ENCODE measurements at regions not wholly inside any gene's neighbourhood (a gene's known extent, or its start where the extent isn't known, plus 50 kb on each side); places are given as distances from the start of the nearest gene placed in this dataset.

DNA sequence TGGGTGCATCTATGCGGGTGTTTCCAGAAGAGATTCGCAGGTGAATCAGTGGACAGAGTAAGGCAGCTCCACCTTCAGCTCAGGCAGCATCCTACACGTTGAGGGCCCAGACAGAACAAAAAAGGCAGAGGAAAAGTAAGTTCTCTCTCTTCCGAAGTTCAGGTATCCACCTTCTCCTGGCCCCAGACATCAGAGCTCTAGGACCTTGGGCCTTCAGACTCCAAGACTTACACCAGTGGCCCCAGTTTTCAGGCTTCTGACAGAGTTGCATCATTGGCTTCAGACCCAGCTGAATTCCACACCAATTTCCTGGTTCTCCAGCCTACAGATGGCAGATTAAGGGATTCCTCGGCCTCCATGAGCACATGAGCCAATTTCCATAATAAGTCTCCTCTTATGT, 102.2 kb upstream of the GPR26 start:
- no peak for TF ChIP-seq FOXK2 (IDR thresholded peaks at IDR 0.05)
- TF ChIP-seq ZNF384 (IDR thresholded peaks at IDR 0.05): no peak
- TF ChIP-seq BHLHE40 (IDR thresholded peaks at IDR 0.05; ENCODE audit: borderline replicate concordance): no peak
- TF ChIP-seq ELF4 (IDR thresholded peaks at IDR 0.05): no peak
- no peak for TF ChIP-seq FOXA1 (IDR thresholded peaks at IDR 0.05)
- no peak for TF ChIP-seq ARNT (IDR thresholded peaks at IDR 0.05)
- no peak for TF ChIP-seq TARDBP (IDR thresholded peaks at IDR 0.05)
- TF ChIP-seq NFRKB (IDR thresholded peaks at IDR 0.05): no peak
- TF ChIP-seq LEF1 (IDR thresholded peaks at IDR 0.05; ENCODE audit: borderline replicate concordance): no peak
- ChIA-PET CTCF (interaction anchor here (0.6 kb wide), 1 partner anchor 364 kb away, joined by 3 read pairs; no protein-coding TSS in a partner anchor), POLR2A (no interaction called here)
- DNase-seq (ENCODE audit: extremely low spot score): no peak

DNA sequence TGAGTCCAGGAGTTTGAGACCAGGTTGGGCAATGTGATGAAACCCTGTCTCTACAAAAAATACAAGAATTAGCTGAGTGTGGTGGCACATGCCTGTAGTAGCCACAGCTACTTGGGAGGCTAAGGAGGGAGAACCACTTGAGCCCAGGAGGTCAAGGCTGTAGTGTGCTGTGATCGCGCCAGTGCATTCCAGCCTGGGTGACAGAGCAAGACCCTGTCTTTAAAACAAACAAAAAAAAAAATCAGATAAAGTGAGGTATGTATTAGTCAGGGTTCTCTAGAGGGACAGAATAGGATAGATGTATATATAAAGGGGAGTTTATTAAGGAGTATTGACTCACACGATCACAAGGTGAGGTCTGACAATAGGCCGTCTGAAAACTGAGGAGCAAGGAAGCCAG, 101.5 kb upstream of the GPR26 start:
- DNase-seq (ENCODE audit: extremely low spot score): no peak
- TF ChIP-seq ELF4 (IDR thresholded peaks at IDR 0.05): no peak
- TF ChIP-seq HDGF (IDR thresholded peaks at IDR 0.05; ENCODE audit: borderline replicate concordance): no peak
- no peak for TF ChIP-seq SP1 (IDR thresholded peaks at IDR 0.05)
- TF ChIP-seq L3MBTL2 (conservative IDR thresholded peaks at IDR 0.05): no peak
- TF ChIP-seq LEF1 (IDR thresholded peaks at IDR 0.05; ENCODE audit: borderline replicate concordance): no peak
- TF ChIP-seq FOXK2 (IDR thresholded peaks at IDR 0.05): no peak
- TF ChIP-seq BHLHE40 (IDR thresholded peaks at IDR 0.05; ENCODE audit: borderline replicate concordance): no peak
- no peak for TF ChIP-seq NFRKB (IDR thresholded peaks at IDR 0.05)
- TF ChIP-seq SUZ12 (IDR thresholded peaks at IDR 0.05): no peak
- TF ChIP-seq, protein P1, sequence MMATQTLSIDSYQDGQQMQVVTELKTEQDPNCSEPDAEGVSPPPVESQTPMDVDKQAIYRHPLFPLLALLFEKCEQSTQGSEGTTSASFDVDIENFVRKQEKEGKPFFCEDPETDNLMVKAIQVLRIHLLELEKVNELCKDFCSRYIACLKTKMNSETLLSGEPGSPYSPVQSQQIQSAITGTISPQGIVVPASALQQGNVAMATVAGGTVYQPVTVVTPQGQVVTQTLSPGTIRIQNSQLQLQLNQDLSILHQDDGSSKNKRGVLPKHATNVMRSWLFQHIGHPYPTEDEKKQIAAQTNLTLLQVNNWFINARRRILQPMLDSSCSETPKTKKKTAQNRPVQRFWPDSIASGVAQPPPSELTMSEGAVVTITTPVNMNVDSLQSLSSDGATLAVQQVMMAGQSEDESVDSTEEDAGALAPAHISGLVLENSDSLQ (IDR thresholded peaks at IDR 0.05): no peak
- TF ChIP-seq FOXM1 (IDR thresholded peaks at IDR 0.05; ENCODE audit: borderline replicate concordance): no peak
- TF ChIP-seq ZNF384 (IDR thresholded peaks at IDR 0.05): no peak
- no peak for TF ChIP-seq CTBP1 (IDR thresholded peaks at IDR 0.05; ENCODE audit: borderline replicate concordance)
- no peak for TF ChIP-seq TARDBP (IDR thresholded peaks at IDR 0.05)
- TF ChIP-seq ARNT (IDR thresholded peaks at IDR 0.05): no peak
- TF ChIP-seq FOXA1 (IDR thresholded peaks at IDR 0.05): no peak
- POLR2A ChIA-PET: no interaction called here
- CTCF ChIA-PET: no interaction called here

DNA sequence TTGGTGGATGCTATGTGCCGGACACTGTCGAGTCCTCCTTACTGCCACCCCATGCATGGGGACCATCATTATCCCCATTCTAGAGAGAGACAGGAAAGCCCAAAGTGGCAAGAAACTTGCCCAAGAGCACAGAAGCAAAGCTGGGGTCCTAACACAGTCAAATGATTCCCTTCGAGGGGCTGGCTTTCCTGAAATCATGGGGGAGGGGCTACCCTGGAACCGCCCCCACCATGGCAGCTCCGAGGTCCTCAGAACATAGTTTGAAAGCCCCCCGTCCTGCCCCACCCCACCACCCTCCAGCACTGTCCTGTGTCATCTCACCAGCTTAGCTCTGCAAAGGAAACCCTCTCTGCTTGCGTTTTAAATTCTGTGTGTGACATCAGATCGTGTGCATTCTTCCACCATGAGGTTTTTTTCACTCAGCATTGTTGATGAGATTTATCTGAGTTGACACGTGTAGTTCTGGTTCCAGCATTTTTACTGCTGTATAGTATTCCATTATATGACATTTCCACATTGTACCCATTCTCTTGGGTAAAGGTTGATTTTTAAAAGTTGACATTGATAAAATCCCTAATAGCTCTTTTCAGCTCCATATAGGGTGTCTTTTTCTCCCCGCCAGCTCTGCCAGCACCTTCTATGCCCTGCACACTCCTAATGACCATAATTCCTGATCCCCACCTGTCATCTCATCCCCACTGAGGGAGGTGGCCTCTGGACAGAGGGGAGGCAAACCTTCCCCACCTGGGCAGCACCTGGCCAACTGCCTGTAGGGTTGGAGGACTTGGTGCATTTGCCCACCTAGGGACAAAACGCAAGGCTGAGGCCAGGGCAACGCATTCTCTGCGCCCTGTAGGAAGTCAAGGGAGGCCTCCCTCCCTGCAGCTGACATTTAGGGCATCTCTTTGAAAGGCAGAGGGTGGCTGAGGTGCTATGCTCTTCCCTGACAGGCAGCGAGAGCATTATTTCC, 100.2 kb upstream of the GPR26 start:
- DNase-seq (ENCODE audit: extremely low spot score): no peak
- TF ChIP-seq CTBP1 (IDR thresholded peaks at IDR 0.05; ENCODE audit: borderline replicate concordance): no peak
- TF ChIP-seq TARDBP (IDR thresholded peaks at IDR 0.05): no peak
- TF ChIP-seq LEF1 (IDR thresholded peaks at IDR 0.05; ENCODE audit: borderline replicate concordance): no peak
- no peak for TF ChIP-seq ARNT (IDR thresholded peaks at IDR 0.05)
- TF ChIP-seq, protein P1 (IDR thresholded peaks at IDR 0.05): no peak
- no peak for TF ChIP-seq FOXM1 (IDR thresholded peaks at IDR 0.05; ENCODE audit: borderline replicate concordance)
- TF ChIP-seq ZNF384 (IDR thresholded peaks at IDR 0.05): no peak
- TF ChIP-seq NFRKB (IDR thresholded peaks at IDR 0.05): no peak
- TF ChIP-seq BHLHE40 (IDR thresholded peaks at IDR 0.05; ENCODE audit: borderline replicate concordance): no peak
- no peak for TF ChIP-seq HDGF (IDR thresholded peaks at IDR 0.05; ENCODE audit: borderline replicate concordance)
- CTCF ChIA-PET: no interaction called here
- POLR2A ChIA-PET: no interaction called here

DNA sequence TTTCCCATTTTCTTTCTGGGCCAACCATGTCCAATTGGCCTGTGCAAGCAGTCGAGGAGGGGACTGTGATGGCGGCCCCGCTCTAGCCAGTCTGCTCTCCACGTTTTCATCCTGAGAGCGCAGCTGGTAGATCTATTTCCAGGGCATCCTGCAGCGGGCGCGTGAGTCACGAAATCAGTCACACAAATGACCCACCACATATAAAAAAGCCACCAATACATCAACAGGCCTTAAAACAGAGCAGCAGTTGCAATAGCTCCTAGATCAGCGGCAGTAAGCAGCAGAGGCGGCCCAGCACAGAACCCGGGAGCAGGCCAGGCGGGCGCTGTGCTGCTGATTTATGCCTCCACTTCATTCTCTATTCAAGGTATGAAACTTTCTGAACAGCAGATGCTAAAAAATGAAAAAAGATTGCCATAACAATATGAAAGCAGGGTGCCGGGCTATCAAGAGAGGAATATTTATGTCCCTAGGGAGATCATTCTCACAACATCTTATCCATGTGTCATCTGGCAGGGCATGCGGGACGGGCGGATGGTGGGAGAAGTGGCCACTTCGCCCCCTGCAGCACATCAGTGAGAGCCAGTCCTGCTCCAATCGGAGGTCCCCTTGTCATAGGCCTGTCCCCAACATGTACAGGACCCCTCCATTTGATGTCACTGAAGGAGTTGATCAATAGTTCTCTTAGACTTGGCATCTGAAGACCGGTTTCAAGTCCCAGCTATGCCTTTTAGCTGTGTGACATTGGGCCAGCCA, 98.0 kb upstream of the GPR26 start:
- ChIA-PET CTCF (no interaction called here), POLR2A (no interaction called here)
- no peak for DNase-seq (ENCODE audit: extremely low spot score)
- TF ChIP-seq ARNT (IDR thresholded peaks at IDR 0.05): no peak
- no peak for TF ChIP-seq FOXA1 (IDR thresholded peaks at IDR 0.05)
- no peak for TF ChIP-seq ZNF384 (IDR thresholded peaks at IDR 0.05)
- TF ChIP-seq NFRKB (IDR thresholded peaks at IDR 0.05): no peak
- TF ChIP-seq CTBP1 (IDR thresholded peaks at IDR 0.05; ENCODE audit: borderline replicate concordance): no peak
- TF ChIP-seq, protein P1 (IDR thresholded peaks at IDR 0.05): no peak
- no peak for TF ChIP-seq ELF4 (IDR thresholded peaks at IDR 0.05)
- no peak for TF ChIP-seq FOXK2 (IDR thresholded peaks at IDR 0.05)
- no peak for TF ChIP-seq BHLHE40 (IDR thresholded peaks at IDR 0.05; ENCODE audit: borderline replicate concordance)
- no peak for TF ChIP-seq LEF1 (IDR thresholded peaks at IDR 0.05; ENCODE audit: borderline replicate concordance)
- TF ChIP-seq FOXM1 (IDR thresholded peaks at IDR 0.05; ENCODE audit: borderline replicate concordance): no peak
- no peak for TF ChIP-seq HDGF (IDR thresholded peaks at IDR 0.05; ENCODE audit: borderline replicate concordance)

DNA sequence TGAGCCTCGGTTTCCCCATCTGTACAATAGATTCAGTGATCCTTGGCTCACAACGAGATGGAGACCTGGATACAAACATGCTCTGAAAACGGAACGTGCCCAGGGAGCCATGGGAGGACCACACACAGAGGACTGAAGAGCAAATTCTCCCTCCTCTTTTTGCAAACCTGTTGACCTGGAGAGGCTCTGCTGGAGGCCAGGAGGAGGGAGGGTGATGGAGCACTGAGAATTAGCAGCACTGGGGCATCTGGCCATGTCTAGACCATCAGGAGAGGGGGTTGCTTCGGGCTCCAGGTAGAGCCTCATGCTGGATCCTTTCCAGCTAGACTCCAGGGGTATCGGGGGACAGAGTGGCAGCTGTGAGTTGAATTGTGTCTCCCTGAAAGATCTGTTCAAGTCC, 97.4 kb upstream of the GPR26 start:
- POLR2A ChIA-PET: no interaction called here
- DNase-seq (ENCODE audit: extremely low spot score): no peak
- CTCF ChIA-PET: no interaction called here
- TF ChIP-seq FOXK2 (IDR thresholded peaks at IDR 0.05) (no peak), ELF4 (IDR thresholded peaks at IDR 0.05) (no peak), SP1 (IDR thresholded peaks at IDR 0.05) (no peak), LEF1 (IDR thresholded peaks at IDR 0.05; ENCODE audit: borderline replicate concordance) (no peak), ZNF384 (IDR thresholded peaks at IDR 0.05) (no peak), L3MBTL2 (conservative IDR thresholded peaks at IDR 0.05) (no peak), SUZ12 (IDR thresholded peaks at IDR 0.05) (no peak)
- TF ChIP-seq, protein P1 (IDR thresholded peaks at IDR 0.05): no peak

All from HEK293T (cell line).